Hepatocyte (in vitro differentiated cells): ENCODE measurements at regions not wholly inside any gene's neighbourhood (a gene's known extent, or its start where the extent isn't known, plus 50 kb on each side); places are given as distances from the start of the nearest gene placed in this dataset.
"Not testable (repeated sequence)": the region's sequence is repeated elsewhere in the genome, so short reads cannot be mapped to it uniquely, and the experiment has no call there.

ENCODE experiments used
- DNase-seq: peaks from one replicate; pipeline ENCODE4 v3.0.0-alpha.2; 2016; ENCODE audit warnings: low spot score
- H2AFZ ChIP-seq: fragments of 200-600 bp; sonication (generic); 2 replicates; pipeline ENCODE4 v1.6.0; 2016; ENCODE audit warnings: antibody characterized with exemption, mild to moderate bottlenecking
- H3K27ac ChIP-seq: fragments of 200-600 bp; sonication (generic); 2 replicates; pipeline ENCODE4 v1.5.1; 2016; ENCODE audit warnings: mild to moderate bottlenecking
- H3K27me3 ChIP-seq: fragments of 200-600 bp; sonication (generic); 2 replicates; pipeline ENCODE4 v1.6.1; 2016
- H3K36me3 ChIP-seq: fragments of 200-600 bp; sonication (generic); replicated peaks from 2 replicates; pipeline ENCODE4 v1.5.1; 2016; ENCODE audit warnings: low read depth; ENCODE audit not compliant: insufficient read depth
- H3K4me1 ChIP-seq: fragments of 200-600 bp; sonication (generic); 2 replicates; pipeline ENCODE4 v1.5.1; 2016; ENCODE audit warnings: mild to moderate bottlenecking, moderate library complexity; ENCODE audit not compliant: insufficient read depth
- H3K4me2 ChIP-seq: fragments of 200-600 bp; sonication (generic); 2 replicates; pipeline ENCODE4 v1.6.0; 2016
- H3K4me3 ChIP-seq: fragments of 200-600 bp; sonication (generic); 2 replicates; pipeline ENCODE4 v1.5.1; 2016; ENCODE audit warnings: mild to moderate bottlenecking
- H3K79me2 ChIP-seq: fragments of 200-600 bp; sonication (generic); 2 replicates; pipeline ENCODE4 v1.6.0; 2017; ENCODE audit warnings: mild to moderate bottlenecking
- H3K9me2 ChIP-seq: fragments of 200-600 bp; sonication (generic); replicated peaks from 2 replicates; pipeline ENCODE4 v1.6.0; 2017; ENCODE audit warnings: mild to moderate bottlenecking; ENCODE audit not compliant: insufficient read depth
- H3K9me3 ChIP-seq: fragments of 200-600 bp; sonication (generic); 2 replicates; pipeline ENCODE4 v1.5.1; 2016; ENCODE audit warnings: low read depth, mild to moderate bottlenecking
- H4K20me1 ChIP-seq: fragments of 200-600 bp; sonication (generic); 2 replicates; pipeline ENCODE4 v1.6.0; 2016; ENCODE audit warnings: mild to moderate bottlenecking; ENCODE audit not compliant: insufficient read depth, poor library complexity, severe bottlenecking
- EZH2 ChIP-seq: fragments of 200-600 bp; sonication (generic); IDR thresholded peaks from 2 replicates; pipeline ENCODE4 v1.6.1; 2016; ENCODE audit warnings: antibody characterized with exemption, mild to moderate bottlenecking, borderline replicate concordance
- EZH2phosphoT487 ChIP-seq: fragments of 200-600 bp; sonication (generic); IDR thresholded peaks from one replicate; pipeline ENCODE4 v1.6.1; 2018; ENCODE audit warnings: antibody characterized with exemption, mild to moderate bottlenecking, low read depth, moderate library complexity; ENCODE audit not compliant: unreplicated experiment, severe bottlenecking
- WGBS: methylation state at CpG from one replicate; pipeline ENCODE4 v1.1.6; 2016; ENCODE audit warnings: low lambda C conversion rate; ENCODE audit errors: missing lambda C conversion rate; 5-methylcytosine and 5-hydroxymethylcytosine counted together
- TF ChIP-seq, protein P1 (sequence below): fragments of 200-600 bp; sonication (generic); IDR thresholded peaks from 2 replicates; pipeline ENCODE4 v1.5.1; 2016; ENCODE audit warnings: antibody characterized with exemption, mild to moderate bottlenecking; ENCODE audit not compliant: poor library complexity

DNA sequence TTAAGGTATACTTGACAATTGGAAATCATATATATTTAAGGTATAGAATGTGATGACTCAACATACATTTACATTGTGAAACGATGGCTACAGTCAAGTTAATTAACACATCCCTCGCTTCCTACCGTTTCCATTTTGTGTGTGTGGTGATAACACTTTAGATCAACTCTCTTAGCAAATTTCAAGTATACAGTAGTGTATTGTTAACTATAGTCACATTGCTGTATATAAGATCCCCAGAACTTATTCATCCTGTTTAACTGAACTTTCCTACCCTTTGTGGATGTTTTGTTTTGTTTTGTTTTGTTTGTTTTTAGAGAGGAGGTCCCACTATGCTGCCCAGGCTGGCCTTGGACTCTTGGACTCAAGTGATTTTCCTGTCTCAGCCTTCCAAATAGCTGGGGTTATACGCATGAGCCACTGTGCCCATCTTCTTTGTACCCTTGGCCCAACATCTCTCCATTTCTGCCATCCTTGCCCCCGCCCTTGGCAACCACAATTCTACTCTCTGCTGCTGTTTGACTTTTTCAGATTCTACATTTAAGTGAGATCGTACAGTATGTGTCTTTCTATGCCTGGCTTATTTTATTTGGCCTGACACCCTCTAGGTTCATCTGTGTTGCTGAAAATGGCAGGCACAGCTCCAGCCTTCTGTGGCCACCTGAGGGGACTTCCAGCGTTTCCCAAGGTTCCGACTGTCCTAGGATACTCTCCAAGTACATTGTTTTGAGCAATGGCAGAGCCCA is 90.5 kb upstream of the SNX9 start:
- Histone ChIP-seq H3K4me1 (no peaks in the 10 kb centered on the region), H3K27me3 (no peaks in the 10 kb centered on the region), H3K4me2 (no peak overlapping the region), H3K9me2 (no peaks in the 10 kb centered on the region), H3K27ac (no peak overlapping the region), H3K79me2 (no peaks in the 10 kb centered on the region), H2AFZ (no peak overlapping the region), H4K20me1 (no peaks in the 10 kb centered on the region), H3K36me3 (no peaks in the 10 kb centered on the region), H3K9me3 (no peaks in the 10 kb centered on the region), H3K4me3 (no peak overlapping the region)
- DNase-seq: no peak
- no peak for TF ChIP-seq EZH2
- WGBS: 87% methylated on average over 8 of the region's 8 CpGs

DNA sequence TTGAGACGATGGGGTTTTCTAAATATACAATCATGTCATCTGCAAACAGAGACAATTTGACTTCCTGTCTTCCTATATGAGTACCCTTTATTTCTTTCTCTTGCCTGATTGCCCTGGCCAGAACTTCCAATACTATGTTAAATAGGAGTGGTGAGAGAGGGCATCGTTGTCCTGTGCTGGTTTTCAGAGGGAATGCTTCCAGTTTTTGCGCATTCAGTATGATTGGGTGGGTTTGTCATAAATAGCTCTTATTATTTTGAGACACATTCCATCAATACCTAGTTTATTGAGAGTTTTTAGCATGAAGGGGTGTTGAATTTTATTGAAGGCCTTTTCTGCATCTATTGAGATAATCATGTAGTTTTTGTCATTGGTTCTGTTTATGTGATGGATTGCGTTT is 86.5 kb upstream of the SNX9 start:
- H3K4me1 ChIP-seq, H3K9me2 ChIP-seq, H2AFZ ChIP-seq, H3K27me3 ChIP-seq, H3K27ac ChIP-seq, H4K20me1 ChIP-seq, H3K79me2 ChIP-seq, H3K4me3 ChIP-seq, H3K36me3 ChIP-seq, H3K4me2 ChIP-seq, H3K9me3 ChIP-seq, DNase-seq: not testable (repeated sequence)
- WGBS: 76% methylated on average over 4 of the region's 4 CpGs

DNA sequence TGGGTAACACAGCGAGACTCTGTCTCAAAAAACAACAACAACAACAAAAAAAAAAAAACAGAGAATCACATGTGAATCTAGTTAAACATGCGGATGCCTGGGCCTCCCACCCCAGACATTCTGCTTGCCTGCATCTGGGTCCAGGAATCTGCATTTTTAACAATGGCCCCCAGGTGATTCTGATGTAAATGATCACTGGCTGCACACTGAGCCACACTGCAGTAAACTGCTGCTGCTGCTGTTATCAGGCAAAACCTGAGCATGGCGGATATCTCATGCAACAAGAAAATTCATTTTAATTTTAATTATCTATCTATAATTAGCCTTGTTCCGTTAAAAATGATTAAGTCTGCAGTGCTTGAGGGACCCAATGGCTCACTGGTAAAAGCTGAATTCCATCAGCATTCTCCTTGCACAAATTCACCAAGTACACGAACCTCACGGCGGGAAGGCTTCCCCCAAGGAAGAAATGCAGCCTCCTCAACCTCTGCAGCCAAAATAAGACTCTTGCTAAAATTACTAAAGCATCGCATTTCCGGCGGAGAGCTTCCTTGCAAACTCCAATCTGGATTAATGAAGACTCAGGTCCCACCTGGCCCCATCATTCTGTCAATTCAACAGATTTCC is 81.6 kb upstream of the SNX9 start:
- DNase-seq: no peak
- Histone ChIP-seq H3K9me2 (no peaks in the 10 kb centered on the region), H3K27ac (no peak overlapping the region), H3K9me3 (no peaks in the 10 kb centered on the region), H3K36me3 (no peaks in the 10 kb centered on the region), H3K4me2 (no peak overlapping the region), H2AFZ (no peak overlapping the region), H3K4me1 (no peaks in the 10 kb centered on the region), H3K27me3 (no peaks in the 10 kb centered on the region), H4K20me1 (no peaks in the 10 kb centered on the region), H3K79me2 (no peaks in the 10 kb centered on the region), H3K4me3 (no peak overlapping the region)
- WGBS: 80% methylated on average over 10 of the region's 10 CpGs
- TF ChIP-seq, protein P1, sequence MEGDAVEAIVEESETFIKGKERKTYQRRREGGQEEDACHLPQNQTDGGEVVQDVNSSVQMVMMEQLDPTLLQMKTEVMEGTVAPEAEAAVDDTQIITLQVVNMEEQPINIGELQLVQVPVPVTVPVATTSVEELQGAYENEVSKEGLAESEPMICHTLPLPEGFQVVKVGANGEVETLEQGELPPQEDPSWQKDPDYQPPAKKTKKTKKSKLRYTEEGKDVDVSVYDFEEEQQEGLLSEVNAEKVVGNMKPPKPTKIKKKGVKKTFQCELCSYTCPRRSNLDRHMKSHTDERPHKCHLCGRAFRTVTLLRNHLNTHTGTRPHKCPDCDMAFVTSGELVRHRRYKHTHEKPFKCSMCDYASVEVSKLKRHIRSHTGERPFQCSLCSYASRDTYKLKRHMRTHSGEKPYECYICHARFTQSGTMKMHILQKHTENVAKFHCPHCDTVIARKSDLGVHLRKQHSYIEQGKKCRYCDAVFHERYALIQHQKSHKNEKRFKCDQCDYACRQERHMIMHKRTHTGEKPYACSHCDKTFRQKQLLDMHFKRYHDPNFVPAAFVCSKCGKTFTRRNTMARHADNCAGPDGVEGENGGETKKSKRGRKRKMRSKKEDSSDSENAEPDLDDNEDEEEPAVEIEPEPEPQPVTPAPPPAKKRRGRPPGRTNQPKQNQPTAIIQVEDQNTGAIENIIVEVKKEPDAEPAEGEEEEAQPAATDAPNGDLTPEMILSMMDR: no peak
- TF ChIP-seq EZH2phosphoT487 (no peak), EZH2 (no peak)

DNA sequence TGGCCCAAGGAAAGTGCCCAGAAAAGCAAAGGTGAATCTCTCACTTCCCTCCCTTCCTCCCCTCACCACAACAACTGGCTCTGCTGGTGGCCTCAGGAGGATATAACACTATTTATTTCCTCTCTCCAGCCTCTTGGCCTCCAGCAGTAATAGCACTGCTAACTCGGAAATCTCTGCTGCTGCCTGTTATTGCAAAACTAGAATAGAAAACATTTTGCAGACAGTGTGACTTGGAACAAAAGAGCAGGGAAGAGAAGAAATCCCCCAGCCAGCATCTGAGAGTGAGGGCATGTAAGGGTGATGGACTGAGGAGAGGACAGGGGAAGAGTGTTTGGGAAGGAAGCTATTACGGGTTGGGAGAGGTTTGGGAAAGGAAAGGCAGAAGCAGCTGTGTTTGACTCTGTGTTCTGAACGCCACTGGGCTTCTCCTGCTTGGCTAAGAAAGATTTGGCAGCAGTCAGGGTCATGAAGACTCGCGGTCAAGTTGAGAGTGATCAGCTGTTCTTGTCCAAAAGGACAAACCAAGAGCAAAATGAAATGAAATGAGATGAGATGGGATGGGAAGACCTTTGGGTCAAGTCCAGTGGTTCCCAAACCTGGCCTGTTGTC is 81.0 kb upstream of the SNX9 start:
- DNase-seq: no peak
- no peak overlapping the region for H3K4me3 ChIP-seq
- no peak overlapping the region for H3K27ac ChIP-seq
- no peaks in the 10 kb centered on the region for H3K36me3 ChIP-seq
- no peak overlapping the region for H3K4me2 ChIP-seq
- H3K27me3 ChIP-seq: no peaks in the 10 kb centered on the region
- TF ChIP-seq EZH2: no peak
- TF ChIP-seq EZH2phosphoT487: no peak
- TF ChIP-seq, protein P1: no peak
- H3K9me2 ChIP-seq: no peaks in the 10 kb centered on the region
- 83% methylated on average over 5 of the region's 5 CpGs for WGBS
- H3K9me3 ChIP-seq: no peaks in the 10 kb centered on the region
- no peak overlapping the region for H2AFZ ChIP-seq
- no peaks in the 10 kb centered on the region for H3K79me2 ChIP-seq
- H3K4me1 ChIP-seq: no peaks in the 10 kb centered on the region
- no peaks in the 10 kb centered on the region for H4K20me1 ChIP-seq
